HCT116 (cell line): ENCODE measurements at regions not wholly inside any gene's neighbourhood (a gene's known extent, or its start where the extent isn't known, plus 50 kb on each side); places are given as distances from the start of the nearest gene placed in this dataset.

Source experiments
- ATAC-seq: fragments of 200-7000 bp; cut with Tn5 transposase; 2 replicates; pipeline ENCODE4 v1.9.1; 2020; ENCODE audit warnings: mild to moderate bottlenecking, moderate library complexity
- BruUV-seq: library from RNA; stranded (reverse); fragments of 400-500 nt; replicated peaks from 2 replicates; lab custom pipeline; 2021; lab: Mats Ljungman, UMichigan
- CTCF ChIA-PET: fragments of 300-600 bp; sonication (Branson Sonifier 250); formaldehyde crosslinking; loops from one replicate; lab custom pipeline; 2021; ENCODE audit warnings: antibody characterized with exemption; lab: Charles Lee
- POLR2A ChIA-PET: fragments of 300-600, 350-600 bp; sonication (Branson Sonifier 250); formaldehyde crosslinking; loops from one replicate; lab custom pipeline; 2021; ENCODE audit warnings: antibody characterized with exemption; lab: Charles Lee
- RAD21 ChIA-PET, 2 experiments: fragments of 300-600 bp; sonication (Branson Sonifier 250); formaldehyde crosslinking; loops; one replicate each; lab custom pipeline; 2023; ENCODE audit warnings: low total read pairs in 2 of 2; ENCODE audit not compliant: uncharacterized antibody in 2 of 2, unreplicated experiment in 2 of 2, low non-redundant PET in 1 of 2; lab: Charles Lee
- DNase-seq: peaks from one replicate; pipeline ENCODE4 v3.0.0-alpha.2; 2010; ENCODE audit warnings: low read depth, low spot score
- H2AFZ ChIP-seq: fragments of 200-600 bp; shearing (Covaris generic), sonication (generic); 2 replicates; pipeline ENCODE4 v1.6.1; 2017; ENCODE audit warnings: low read depth, mixed run types, mixed read lengths, antibody characterized with exemption, low read length; ENCODE audit not compliant: poor library complexity, severe bottlenecking
- H3K27ac ChIP-seq: 2 replicates; pipeline ENCODE4 v1.5.1; 2012; ENCODE audit warnings: low read depth, low read length
- H3K27me3 ChIP-seq: fragments of 200-600 bp; sonication (generic); 2 replicates; pipeline ENCODE4 v1.6.1; 2016; ENCODE audit warnings: mixed run types, low read length, mixed read lengths; ENCODE audit not compliant: insufficient read depth
- H3K36me3 ChIP-seq, 2 experiments: fragments of 200-500 bp in 1 of 2; fragments of 200-600 bp in 1 of 2; sonication (Bioruptor generic) in 1 of 2; sonication (generic) in 1 of 2; 2 replicates each; pipeline versions ENCODE4 v1.5.1 to v1.6.1; 2014 to 2016; ENCODE audit warnings: low read length in 2 of 2, inconsistent platforms in 1 of 2, mixed read lengths in 1 of 2, mixed run types in 1 of 2; ENCODE audit not compliant: insufficient read depth in 2 of 2, control insufficient read depth in 1 of 2
- H3K4me1 ChIP-seq, 2 experiments: fragments of 200-600 bp in 1 of 2; sonication (generic) in 1 of 2; 2 replicates each; pipeline versions ENCODE4 v1.5.1 to v1.6.1; 2012 to 2017; ENCODE audit warnings: low read length in 2 of 2, inconsistent platforms in 1 of 2, mild to moderate bottlenecking in 1 of 2, mixed read lengths in 1 of 2, mixed run types in 1 of 2, moderate library complexity in 1 of 2; ENCODE audit not compliant: insufficient read depth in 2 of 2, control insufficient read depth in 1 of 2
- H3K4me2 ChIP-seq: fragments of 200-600 bp; sonication (generic); 2 replicates; pipeline ENCODE4 v1.6.1; 2017; ENCODE audit warnings: mixed run types, low read length, mixed read lengths
- H3K4me3 ChIP-seq, 2 experiments: fragments of 200-600 bp in 1 of 2; sonication (generic) in 1 of 2; replicated peaks in 1 of 2; 2 replicates each; pipeline ENCODE4 v1.5.1; 2011 to 2016; ENCODE audit warnings: low read length in 2 of 2, control low read depth in 1 of 2, low read depth in 1 of 2, mild to moderate bottlenecking in 1 of 2, mixed read lengths in 1 of 2, mixed run types in 1 of 2
- H3K79me2 ChIP-seq: fragments of 200-600 bp; sonication (generic); 2 replicates; pipeline ENCODE4 v1.6.1; 2017; ENCODE audit warnings: mild to moderate bottlenecking, mixed run types, low read length, moderate library complexity, mixed read lengths; ENCODE audit not compliant: insufficient read depth
- H3K9ac ChIP-seq: fragments of 200-600 bp; sonication (generic); 2 replicates; pipeline ENCODE4 v1.6.1; 2016; ENCODE audit warnings: low read length, mixed read lengths
- H3K9me2 ChIP-seq: fragments of 200-600 bp; sonication (generic), shearing (Covaris generic); 2 replicates; pipeline ENCODE4 v1.6.1; 2017; ENCODE audit warnings: mixed run types, mild to moderate bottlenecking, moderate library complexity; ENCODE audit not compliant: insufficient read depth
- H3K9me3 ChIP-seq, 2 experiments: fragments of 200-500 bp in 1 of 2; fragments of 200-600 bp in 1 of 2; sonication (Bioruptor generic) in 1 of 2; sonication (generic) in 1 of 2; 2 replicates each; pipeline ENCODE4 v1.6.1; 2014 to 2017; ENCODE audit warnings: low read length in 2 of 2, mixed read lengths in 2 of 2, inconsistent platforms in 1 of 2, low read depth in 1 of 2, mild to moderate bottlenecking in 1 of 2, mixed run types in 1 of 2, moderate library complexity in 1 of 2; ENCODE audit not compliant: control insufficient read depth in 1 of 2, insufficient read depth in 1 of 2
- H4K20me1 ChIP-seq: fragments of 200-600 bp; sonication (generic), shearing (Covaris generic); 2 replicates; pipeline ENCODE4 v1.6.1; 2017; ENCODE audit warnings: mixed run types, mild to moderate bottlenecking, moderate library complexity; ENCODE audit not compliant: insufficient read depth
- ELF1 ChIP-seq: IDR thresholded peaks from 2 replicates; pipeline ENCODE4 v1.6.1; 2012; ENCODE audit warnings: low read depth, borderline replicate concordance
- REST ChIP-seq: IDR thresholded peaks from 2 replicates; pipeline ENCODE4 v1.6.1; 2012; ENCODE audit warnings: low read depth
- intact Hi-C: fragments of 100-400 bp; cut with micrococcal nuclease; formaldehyde crosslinking; loops from 2 replicates; pipeline ENCODE4 v1.10.0; 2022
- TF ChIP-seq, protein P1 (sequence below): IDR thresholded peaks from 2 replicates; pipeline ENCODE4 v1.6.1; 2011; ENCODE audit warnings: mild to moderate bottlenecking, low read length, moderate library complexity; ENCODE audit not compliant: insufficient replicate concordance; ENCODE audit errors: extremely low read depth

DNA sequence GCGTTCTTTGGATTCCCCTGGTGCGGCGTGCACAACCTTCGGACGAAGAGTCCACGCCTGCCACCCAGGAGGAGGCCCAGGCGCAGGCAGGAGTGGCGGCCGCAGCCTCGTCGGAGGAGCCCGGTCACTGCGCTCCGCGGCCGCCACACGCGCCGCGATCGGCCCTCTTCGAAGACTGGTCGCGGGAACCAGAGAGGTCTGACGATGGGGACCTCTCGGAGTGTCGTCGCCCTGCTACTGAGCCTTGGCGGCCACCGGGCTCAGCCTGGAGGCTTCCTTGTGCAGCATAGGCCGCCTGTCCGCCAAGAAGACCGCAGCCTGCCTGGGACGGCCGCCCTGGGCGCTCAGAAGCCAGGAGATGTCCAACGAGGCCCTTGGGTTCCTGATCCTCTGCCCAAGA lies 112.5 kb upstream of the SELENOP start:
- no peak overlapping the region for H3K4me3 ChIP-seq
- no peak for DNase-seq
- no peak overlapping the region for H3K4me2 ChIP-seq
- POLR2A ChIA-PET: no interaction called here
- no peak overlapping the region for H3K9ac ChIP-seq
- BruUV-seq: no TSS peak
- no peaks in the 10 kb centered on the region for H4K20me1 ChIP-seq
- TF ChIP-seq REST: no peak
- no peak for TF ChIP-seq ELF1
- TF ChIP-seq, protein P1, sequence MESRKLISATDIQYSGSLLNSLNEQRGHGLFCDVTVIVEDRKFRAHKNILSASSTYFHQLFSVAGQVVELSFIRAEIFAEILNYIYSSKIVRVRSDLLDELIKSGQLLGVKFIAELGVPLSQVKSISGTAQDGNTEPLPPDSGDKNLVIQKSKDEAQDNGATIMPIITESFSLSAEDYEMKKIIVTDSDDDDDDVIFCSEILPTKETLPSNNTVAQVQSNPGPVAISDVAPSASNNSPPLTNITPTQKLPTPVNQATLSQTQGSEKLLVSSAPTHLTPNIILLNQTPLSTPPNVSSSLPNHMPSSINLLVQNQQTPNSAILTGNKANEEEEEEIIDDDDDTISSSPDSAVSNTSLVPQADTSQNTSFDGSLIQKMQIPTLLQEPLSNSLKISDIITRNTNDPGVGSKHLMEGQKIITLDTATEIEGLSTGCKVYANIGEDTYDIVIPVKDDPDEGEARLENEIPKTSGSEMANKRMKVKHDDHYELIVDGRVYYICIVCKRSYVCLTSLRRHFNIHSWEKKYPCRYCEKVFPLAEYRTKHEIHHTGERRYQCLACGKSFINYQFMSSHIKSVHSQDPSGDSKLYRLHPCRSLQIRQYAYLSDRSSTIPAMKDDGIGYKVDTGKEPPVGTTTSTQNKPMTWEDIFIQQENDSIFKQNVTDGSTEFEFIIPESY: no peak
- TF ChIP-seq, all 23 proteins: peak for 0
- intact Hi-C loops: no loop called here
- ChIA-PET RAD21 (no interaction called here), CTCF (no interaction called here)
- Histone ChIP-seq H3K27ac (no peak overlapping the region), H2AFZ (no peak overlapping the region), H3K4me1 (no peaks in the 10 kb centered on the region), H3K36me3 (no peaks in the 10 kb centered on the region), H3K9me2 (no peaks in the 10 kb centered on the region), H3K79me2 (no peaks in the 10 kb centered on the region), H3K9me3 (no peaks in the 10 kb centered on the region; a peak in 1 of 4 replicates), H3K27me3 (no peaks in the 10 kb centered on the region)
- no peak for ATAC-seq
